HepG2 (cell line): ENCODE measurements at regions not wholly inside any gene's neighbourhood (a gene's known extent, or its start where the extent isn't known, plus 50 kb on each side); places are given as distances from the start of the nearest gene placed in this dataset.

ENCODE experiments used
- ATAC-seq: fragments of 200-7000 bp; cut with Tn5 transposase; 3 replicates; pipeline ENCODE4 v1.9.1; 2020; ENCODE audit warnings: mild to moderate bottlenecking, moderate library complexity
- BruUV-seq: library from RNA; stranded (reverse); fragments of 400-500 nt; replicated peaks from 2 replicates; lab custom pipeline; 2021; lab: Mats Ljungman, UMichigan
- CTCF ChIA-PET: fragments of 300-600 bp; formaldehyde crosslinking; extraction: SDS; loops from one replicate; lab custom pipeline; 2021; ENCODE audit warnings: low total read pairs, inconsistent platforms, low intra/inter-chr PET ratio; lab: Yijun Ruan, JAX
- POLR2A ChIA-PET: fragments of 350-600 bp; sonication (Branson Sonifier 250); formaldehyde crosslinking; loops from one replicate; lab custom pipeline; 2020; ENCODE audit warnings: antibody characterized with exemption, inconsistent platforms; lab: Yijun Ruan, JAX
- DNase-seq: peaks from one replicate; pipeline ENCODE4 v3.0.0-alpha.2; 2015; ENCODE audit warnings: low spot score
- FAIRE-seq: peaks from 3 replicates; lab custom pipeline; 2011; peaks lifted over from hg19 to GRCh38; lab: Jason Lieb, UNC
- H2AFZ ChIP-seq: one replicate; pipeline ENCODE4 v1.6.1; 2011; ENCODE audit warnings: low read length, inconsistent platforms
- H3K27ac ChIP-seq: fragments of 300-600 bp; 3 replicates; pipeline ENCODE4 v1.8.0; 2011; ENCODE audit warnings: mixed run types, mild to moderate bottlenecking, mixed read lengths, low read length, inconsistent platforms; ENCODE audit not compliant: insufficient read depth; ENCODE audit errors: extremely low read length
- H3K27me3 ChIP-seq, 2 experiments: fragments of 200-600 bp in 1 of 2; 2 replicates in 1 of 2; 3 replicates in 1 of 2; pipeline versions ENCODE4 v1.6.0 to v1.8.0; 2011; ENCODE audit warnings: low read length in 2 of 2, mild to moderate bottlenecking in 2 of 2, moderate library complexity in 2 of 2, inconsistent platforms in 1 of 2; ENCODE audit not compliant: insufficient read depth in 2 of 2, control insufficient read depth in 1 of 2
- H3K36me3 ChIP-seq, 2 experiments: fragments of 200-600 bp in 1 of 2; replicated peaks in 1 of 2; 2 replicates in 1 of 2; 3 replicates in 1 of 2; pipeline versions ENCODE4 v1.5.1 to v1.8.0; 2011; ENCODE audit warnings: low read length in 2 of 2, inconsistent platforms in 1 of 2; ENCODE audit not compliant: insufficient read depth in 2 of 2, control insufficient read depth in 1 of 2
- H3K4me1 ChIP-seq: 2 replicates; pipeline ENCODE4 v1.5.1; 2012; ENCODE audit warnings: low read length, inconsistent platforms; ENCODE audit not compliant: insufficient read depth
- H3K4me2 ChIP-seq: 2 replicates; pipeline ENCODE4 v1.6.0; 2011; ENCODE audit warnings: low read depth, low read length, inconsistent platforms
- H3K4me3 ChIP-seq, 3 experiments: fragments of 200-600 bp in 1 of 3; sonication (generic), shearing (Covaris generic) in 1 of 3; replicated peaks in 1 of 3; 2 replicates each; pipeline ENCODE4 v1.5.1; 2011 to 2016; ENCODE audit warnings: low read length in 3 of 3, inconsistent platforms in 2 of 3, low read depth in 2 of 3, mild to moderate bottlenecking in 2 of 3, control low read depth in 1 of 3, mixed read lengths in 1 of 3; ENCODE audit not compliant: insufficient read depth in 1 of 3
- H3K79me2 ChIP-seq: one replicate; pipeline ENCODE4 v1.6.1; 2011; ENCODE audit warnings: low read length, inconsistent platforms; ENCODE audit not compliant: insufficient read depth
- H3K9ac ChIP-seq: 2 replicates; pipeline ENCODE4 v1.6.0; 2011; ENCODE audit warnings: mild to moderate bottlenecking, low read depth, low read length, inconsistent platforms; ENCODE audit not compliant: insufficient read depth
- H3K9me3 ChIP-seq: 2 replicates; pipeline ENCODE4 v1.5.1; 2012; ENCODE audit warnings: mild to moderate bottlenecking, low read length
- H4K20me1 ChIP-seq: 2 replicates; pipeline ENCODE4 v1.6.0; 2011; ENCODE audit warnings: inconsistent platforms, mild to moderate bottlenecking, low read length, moderate library complexity; ENCODE audit not compliant: insufficient read depth
- CREM ChIP-seq, 2 experiments: sonication (generic) in 1 of 2; formaldehyde crosslinking in 1 of 2; IDR thresholded peaks; 2 replicates each; pipeline versions ENCODE4 v1.4.0 to v1.6.1; 2016 to 2020; ENCODE audit warnings: antibody characterized with exemption in 1 of 2, mild to moderate bottlenecking in 1 of 2, missing genetic modification reagents in 1 of 2
- GLI4 ChIP-seq: sonication (generic); formaldehyde crosslinking; IDR thresholded peaks from 2 replicates; pipeline ENCODE4 v1.5.1; 2020; ENCODE audit warnings: missing genetic modification reagents, mild to moderate bottlenecking, moderate library complexity, borderline replicate concordance
- SIX1 ChIP-seq: sonication (generic); formaldehyde crosslinking; IDR thresholded peaks from 2 replicates; pipeline ENCODE4 v1.4.0; 2020; ENCODE audit warnings: missing genetic modification reagents, borderline replicate concordance
- SNAPC2 ChIP-seq: sonication (generic); formaldehyde crosslinking; IDR thresholded peaks from 2 replicates; pipeline ENCODE4 v1.8.1; 2022; ENCODE audit warnings: mild to moderate bottlenecking, missing genetic modification reagents
- TOE1 ChIP-seq: sonication (generic); formaldehyde crosslinking; IDR thresholded peaks from 2 replicates; pipeline ENCODE4 v1.4.0; 2020; ENCODE audit warnings: mild to moderate bottlenecking, missing genetic modification reagents
- ZNF441 ChIP-seq: sonication (generic); formaldehyde crosslinking; IDR thresholded peaks from 2 replicates; pipeline ENCODE4 v1.7.0; 2021; ENCODE audit warnings: missing genetic modification reagents, borderline replicate concordance
- ZNF543 ChIP-seq: sonication (generic); formaldehyde crosslinking; IDR thresholded peaks from 2 replicates; pipeline ENCODE4 v1.4.0; 2020; ENCODE audit warnings: mild to moderate bottlenecking, missing genetic modification reagents
- ZNF615 ChIP-seq: sonication (generic); formaldehyde crosslinking; IDR thresholded peaks from 2 replicates; pipeline ENCODE4 v1.5.0; 2020; ENCODE audit warnings: mild to moderate bottlenecking, missing genetic modification reagents, borderline replicate concordance
- ZNF652 ChIP-seq: IDR thresholded peaks from 2 replicates; pipeline ENCODE4 v1.6.1; 2016; ENCODE audit warnings: low read depth, borderline replicate concordance
- WGBS: methylation state at CpG from one replicate; pipeline ENCODE4 v1.1.6; 2017; ENCODE audit warnings: low lambda C conversion rate; 5-methylcytosine and 5-hydroxymethylcytosine counted together
- in situ Hi-C: cut with HindIII; loops from 2 replicates; pipeline ENCODE4 v1.10.0; 2017; ENCODE audit warnings: low pct_unique_long_range_greater_than_20kb; ENCODE audit not compliant: extremely low pct_ligation_motif_present
- intact Hi-C: fragments of 100-400 bp; cut with micrococcal nuclease; formaldehyde crosslinking; loops from one replicate; pipeline ENCODE4 v1.10.0; 2022; ENCODE audit not compliant: unreplicated experiment
- TF ChIP-seq, protein P1 (sequence below): sonication (generic); formaldehyde crosslinking; IDR thresholded peaks from 2 replicates; pipeline ENCODE4 v1.5.0; 2020; ENCODE audit warnings: missing genetic modification reagents
- TF ChIP-seq, protein P2 (sequence below): sonication (generic); formaldehyde crosslinking; IDR thresholded peaks from 2 replicates; pipeline ENCODE4 v1.4.0; 2020; ENCODE audit warnings: missing genetic modification reagents, mild to moderate bottlenecking, borderline replicate concordance
- TF ChIP-seq, protein P3 (sequence below): sonication (generic); formaldehyde crosslinking; IDR thresholded peaks from 2 replicates; pipeline ENCODE4 v1.4.0; 2020; ENCODE audit warnings: mild to moderate bottlenecking, missing genetic modification reagents

DNA sequence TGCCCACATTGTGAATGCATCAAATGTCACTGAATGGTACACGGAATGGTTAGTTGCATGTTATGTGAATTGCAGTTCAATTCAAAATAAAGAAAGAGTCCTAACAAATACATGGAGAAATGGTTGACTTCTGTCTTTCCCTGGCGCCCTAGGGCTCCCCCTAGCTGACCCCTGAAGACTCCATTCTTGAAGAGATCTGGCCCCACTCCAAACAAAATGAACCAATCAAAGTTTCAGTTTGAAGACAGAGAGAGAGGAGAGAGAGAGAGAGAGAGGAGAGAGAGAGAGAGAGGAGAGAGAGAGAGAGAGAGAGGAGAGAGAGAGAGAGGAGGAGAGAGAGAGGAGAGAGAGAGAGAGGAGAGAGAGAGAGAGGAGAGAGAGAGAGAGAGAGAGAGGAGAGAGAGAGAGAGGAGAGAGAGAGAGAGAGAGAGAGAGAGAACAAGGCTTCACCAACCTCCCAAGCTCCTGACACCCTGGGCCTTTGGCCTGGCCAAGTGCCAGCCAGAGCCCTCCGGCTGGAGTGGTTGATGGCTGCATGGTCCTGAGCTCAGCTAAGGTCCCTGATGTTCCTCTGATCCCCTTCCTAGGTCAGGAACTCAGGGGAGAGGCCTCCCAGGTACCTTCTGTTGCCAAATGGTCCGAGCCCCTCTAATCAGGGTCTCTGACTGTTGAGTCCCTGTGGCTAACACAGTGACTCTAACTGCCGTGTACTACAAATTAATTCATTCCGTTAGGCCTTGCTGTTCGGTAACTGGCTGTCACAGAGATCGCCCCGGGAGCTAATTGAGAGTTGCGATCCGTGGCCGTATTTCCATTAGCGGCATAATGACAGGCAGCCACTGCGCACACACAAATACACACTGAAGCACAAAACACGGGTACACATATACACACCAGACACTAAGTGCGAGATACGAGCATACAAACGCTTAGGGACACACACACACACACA lies 188.8 kb downstream of the ESRRB start:
- Histone ChIP-seq H3K27me3 (peaks cover 0 to 2% of the 10 kb centered on the region in 2 experiments; a peak in 2 of 5 replicates), H3K36me3 (no peaks in the 10 kb centered on the region), H3K4me3 (no peak overlapping the region), H3K4me2 (no peak overlapping the region), H3K27ac (no peak overlapping the region), H2AFZ (no peak overlapping the region), H4K20me1 (no peaks in the 10 kb centered on the region), H3K9me3 (no peaks in the 10 kb centered on the region), H3K79me2 (no peaks in the 10 kb centered on the region), H3K4me1 (no peaks in the 10 kb centered on the region), H3K9ac (no peak overlapping the region)
- no peak for FAIRE-seq
- no TSS peak for BruUV-seq
- in situ Hi-C loops (no loop called here), intact Hi-C loops (no loop called here)
- WGBS, result 68% methylated on average over 14 of the region's 18 CpGs
- no peak for TF ChIP-seq TOE1
- POLR2A ChIA-PET, result no interaction called here
- CTCF ChIA-PET, result no interaction called here
- no peak for ATAC-seq
- no peak for DNase-seq

DNA sequence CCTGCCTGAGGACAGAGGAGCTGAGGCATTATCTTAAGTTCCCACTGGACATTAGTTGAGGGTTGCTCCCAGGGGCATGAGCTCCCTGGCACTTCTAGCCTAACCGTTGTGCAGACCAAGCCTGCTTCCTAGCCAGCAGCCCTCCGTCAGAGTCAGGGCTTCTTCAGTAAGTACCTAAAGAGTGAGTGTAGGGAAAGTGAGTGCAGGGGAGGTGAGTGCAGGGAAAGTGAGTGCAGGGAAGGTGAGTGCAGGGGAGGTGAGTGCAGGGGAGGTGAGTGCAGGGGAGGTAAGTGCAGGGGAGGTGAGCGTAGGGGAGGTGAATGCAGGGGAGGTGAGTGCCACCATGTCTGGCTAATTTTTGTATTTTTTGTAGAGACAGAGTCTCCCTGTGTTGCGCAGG lies 190.5 kb downstream of the ESRRB start:
- Histone ChIP-seq H3K27me3 (no peaks in the 10 kb centered on the region; a peak in 1 of 5 replicates), H3K36me3 (no peaks in the 10 kb centered on the region), H3K9me3 (no peaks in the 10 kb centered on the region), H3K4me1 (no peaks in the 10 kb centered on the region), H3K4me2 (no peak overlapping the region), H2AFZ (no peak overlapping the region), H3K9ac (no peak overlapping the region), H4K20me1 (no peaks in the 10 kb centered on the region), H3K79me2 (no peaks in the 10 kb centered on the region), H3K27ac (no peak overlapping the region), H3K4me3 (no peak overlapping the region)
- no peak for ATAC-seq
- ChIA-PET CTCF (no interaction called here), POLR2A (no interaction called here)
- no peak for DNase-seq
- 49% methylated on average over 4 of the region's 4 CpGs for WGBS
- BruUV-seq, result no TSS peak
- in situ Hi-C loops (no loop called here), intact Hi-C loops (no loop called here)
- FAIRE-seq, result no peak
- TF ChIP-seq GLI4 (no peak), ZNF543 (no peak), SIX1 (no peak), SNAPC2 (no peak), ZNF652 (CRISPR knock-in tag) (no peak), CREM (IDR thresholded peaks at IDR 0.05) (no peak), CREM (CRISPR knock-in tag; IDR thresholded peaks at IDR 0.05) (no peak), ZNF441 (no peak), ZNF615 (CRISPR knock-in tag) (no peak)
- TF ChIP-seq, protein P1, sequence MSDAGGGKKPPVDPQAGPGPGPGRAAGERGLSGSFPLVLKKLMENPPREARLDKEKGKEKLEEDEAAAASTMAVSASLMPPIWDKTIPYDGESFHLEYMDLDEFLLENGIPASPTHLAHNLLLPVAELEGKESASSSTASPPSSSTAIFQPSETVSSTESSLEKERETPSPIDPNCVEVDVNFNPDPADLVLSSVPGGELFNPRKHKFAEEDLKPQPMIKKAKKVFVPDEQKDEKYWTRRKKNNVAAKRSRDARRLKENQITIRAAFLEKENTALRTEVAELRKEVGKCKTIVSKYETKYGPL, result no peak
- TF ChIP-seq, protein P2, sequence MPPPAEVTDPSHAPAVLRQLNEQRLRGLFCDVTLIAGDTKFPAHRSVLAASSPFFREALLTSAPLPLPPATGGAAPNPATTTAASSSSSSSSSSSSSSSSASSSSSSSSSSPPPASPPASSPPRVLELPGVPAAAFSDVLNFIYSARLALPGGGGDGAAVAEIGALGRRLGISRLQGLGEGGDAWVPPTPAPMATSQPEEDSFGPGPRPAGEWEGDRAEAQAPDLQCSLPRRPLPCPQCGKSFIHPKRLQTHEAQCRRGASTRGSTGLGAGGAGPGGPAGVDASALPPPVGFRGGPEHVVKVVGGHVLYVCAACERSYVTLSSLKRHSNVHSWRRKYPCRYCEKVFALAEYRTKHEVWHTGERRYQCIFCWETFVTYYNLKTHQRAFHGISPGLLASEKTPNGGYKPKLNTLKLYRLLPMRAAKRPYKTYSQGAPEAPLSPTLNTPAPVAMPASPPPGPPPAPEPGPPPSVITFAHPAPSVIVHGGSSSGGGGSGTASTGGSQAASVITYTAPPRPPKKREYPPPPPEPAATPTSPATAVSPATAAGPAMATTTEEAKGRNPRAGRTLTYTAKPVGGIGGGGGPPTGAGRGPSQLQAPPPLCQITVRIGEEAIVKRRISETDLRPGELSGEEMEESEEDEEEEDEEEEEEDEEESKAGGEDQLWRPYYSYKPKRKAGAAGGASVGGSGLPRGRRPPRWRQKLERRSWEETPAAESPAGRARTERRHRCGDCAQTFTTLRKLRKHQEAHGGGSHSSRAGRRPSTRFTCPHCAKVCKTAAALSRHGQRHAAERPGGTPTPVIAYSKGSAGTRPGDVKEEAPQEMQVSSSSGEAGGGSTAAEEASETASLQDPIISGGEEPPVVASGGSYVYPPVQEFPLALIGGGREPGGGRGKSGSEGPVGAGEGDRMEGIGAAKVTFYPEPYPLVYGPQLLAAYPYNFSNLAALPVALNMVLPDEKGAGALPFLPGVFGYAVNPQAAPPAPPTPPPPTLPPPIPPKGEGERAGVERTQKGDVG (CRISPR knock-in tag), result no peak
- TF ChIP-seq, protein P3, sequence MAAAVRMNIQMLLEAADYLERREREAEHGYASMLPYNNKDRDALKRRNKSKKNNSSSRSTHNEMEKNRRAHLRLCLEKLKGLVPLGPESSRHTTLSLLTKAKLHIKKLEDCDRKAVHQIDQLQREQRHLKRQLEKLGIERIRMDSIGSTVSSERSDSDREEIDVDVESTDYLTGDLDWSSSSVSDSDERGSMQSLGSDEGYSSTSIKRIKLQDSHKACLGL (CRISPR knock-in tag), result no peak
